DMS153 treated with DMSO at 0.1 percent for 48 hours (cell line): ENCODE measurements at regions not wholly inside any gene's neighbourhood (a gene's known extent, or its start where the extent isn't known, plus 50 kb on each side); places are given as distances from the start of the nearest gene placed in this dataset.

ENCODE experiments used
- DNase-seq: peaks from one replicate; lab custom pipeline; 2025; ENCODE audit not compliant: unreplicated experiment; lab: John Stamatoyannopoulos, UW

DNA sequence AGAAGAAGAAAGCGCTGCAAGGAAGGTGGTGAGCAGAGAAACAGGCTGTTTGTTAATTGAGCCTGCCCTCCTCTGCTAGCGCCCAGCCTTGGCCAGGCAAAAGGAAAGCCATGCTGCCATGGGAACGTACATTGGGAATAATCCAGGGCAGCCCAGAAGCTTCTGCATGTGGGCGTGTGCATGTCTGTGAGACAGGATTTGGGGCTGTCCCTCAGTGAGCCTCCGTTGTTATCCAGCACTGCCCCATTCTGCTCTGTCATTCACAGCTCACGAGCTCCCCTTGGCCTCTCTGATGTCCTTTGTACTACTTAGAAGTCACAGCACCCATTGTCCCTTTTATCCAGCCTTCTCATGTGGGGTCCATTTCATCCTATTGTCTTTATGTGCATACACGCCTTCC is 239.1 kb upstream of the ROPN1 start:
- DNase-seq = no peak

DNA sequence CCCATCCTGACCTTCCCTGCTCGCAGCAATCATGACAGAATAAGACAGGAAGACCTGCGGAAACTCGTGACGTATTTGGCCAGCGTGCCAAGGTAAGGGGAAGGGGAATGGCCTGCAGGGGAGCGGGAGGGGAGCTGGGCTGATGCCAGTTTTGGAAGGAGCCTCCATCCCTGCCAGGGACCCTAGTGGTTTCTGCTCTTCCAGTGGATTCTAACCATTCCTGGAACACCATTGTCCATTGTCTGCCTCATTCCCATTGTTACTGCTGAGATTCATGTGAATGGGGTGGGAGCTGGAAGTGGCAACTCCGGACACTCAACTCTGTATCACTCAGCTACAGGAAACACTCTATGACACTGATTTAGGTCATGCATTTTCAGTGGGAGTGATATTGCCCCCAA is 242.9 kb upstream of the ROPN1 start:
- DNase-seq = no peak

DNA sequence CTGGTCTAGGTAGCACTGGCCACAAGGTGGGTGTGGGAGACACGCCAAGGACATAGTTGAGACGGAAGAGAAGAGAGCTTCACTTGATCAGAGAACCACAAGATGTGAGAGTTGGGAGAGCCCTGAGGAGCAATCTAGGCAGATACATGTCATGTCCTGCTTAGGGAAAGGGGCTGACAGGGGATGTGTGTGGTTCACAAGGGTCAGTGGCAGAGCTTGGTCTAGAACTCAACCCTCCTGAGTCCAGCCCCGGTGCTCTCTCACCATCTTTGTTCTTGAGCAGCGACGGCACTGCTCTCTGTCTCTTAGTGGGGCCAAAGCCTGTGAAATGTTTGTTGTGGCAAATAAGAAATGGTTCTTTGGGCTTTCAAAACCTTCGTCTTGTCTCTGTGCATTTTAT is 243.5 kb upstream of the ROPN1 start:
- no peak for DNase-seq

DNA sequence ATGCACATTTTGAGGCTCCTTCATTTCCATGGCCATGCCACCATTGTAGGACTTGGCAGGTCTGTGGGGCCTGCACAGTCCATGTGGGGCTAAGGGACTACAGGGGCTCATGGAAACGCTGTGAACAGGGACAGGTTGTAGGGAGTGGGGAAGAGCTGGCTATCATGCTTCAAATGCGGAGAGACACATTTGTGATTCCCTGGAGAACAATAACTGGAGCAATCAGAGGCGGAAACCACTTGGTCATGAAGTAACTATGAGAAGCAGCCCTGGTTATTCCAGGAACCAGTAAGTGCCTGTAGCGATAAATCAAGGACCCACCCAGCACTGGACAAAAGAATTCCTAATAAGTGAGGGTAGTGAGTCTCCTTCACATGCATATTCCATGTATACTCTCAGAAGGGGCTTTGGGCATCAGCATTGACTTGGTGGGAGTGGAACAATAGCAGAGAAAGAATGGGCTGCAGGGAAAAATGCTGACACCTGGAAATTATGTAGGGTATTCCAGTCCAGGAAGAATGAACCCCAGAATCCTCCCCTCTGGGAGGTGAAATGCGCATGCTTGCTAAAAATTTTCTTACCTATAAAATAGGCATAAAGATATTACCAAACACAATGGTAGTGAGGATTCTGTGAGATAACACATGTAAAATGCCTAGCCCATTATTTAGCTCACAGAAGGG is 251.4 kb upstream of the ROPN1 start:
- DNase-seq = peak; percentile 24

DNA sequence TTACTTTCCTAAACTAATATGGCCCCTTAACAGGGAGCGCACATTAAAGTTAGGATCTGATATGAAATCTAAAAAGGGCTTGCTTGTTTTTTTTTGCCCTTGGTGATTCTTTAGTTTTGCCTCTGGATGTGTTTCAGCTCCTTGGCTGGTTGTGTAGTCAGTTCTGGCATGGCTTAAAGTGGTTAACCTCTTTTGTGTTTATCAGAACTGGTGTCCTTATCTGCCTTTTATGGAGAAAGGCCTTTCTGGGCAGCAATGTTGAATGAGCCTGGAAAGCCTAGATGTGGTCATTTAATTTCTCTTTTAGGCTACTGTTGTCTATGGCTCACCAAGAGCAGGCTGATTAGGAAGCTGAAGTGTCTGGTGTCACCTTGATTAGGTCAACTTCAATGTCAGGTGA is 254.5 kb upstream of the ROPN1 start:
- no peak for DNase-seq

DNA sequence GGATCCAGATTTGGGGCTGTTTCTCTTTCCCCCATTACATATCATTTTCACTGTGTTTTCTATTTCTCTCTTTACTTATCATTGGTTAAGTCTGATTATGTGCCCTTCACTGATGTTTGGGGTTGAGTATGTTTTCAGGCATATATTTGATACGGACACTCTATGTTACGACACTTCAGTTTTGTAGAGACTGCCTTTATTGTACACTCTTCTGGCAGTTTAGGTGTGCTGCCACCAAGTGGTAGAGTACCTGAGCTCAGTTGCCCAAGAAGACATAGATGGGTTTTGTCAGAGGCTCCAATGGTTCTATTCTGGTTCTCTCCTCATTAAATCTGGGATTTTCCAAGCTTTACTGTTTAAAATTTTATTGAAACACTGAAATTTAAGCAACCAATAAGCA is 255.0 kb upstream of the ROPN1 start:
- DNase-seq = peak; percentile 52

DNA sequence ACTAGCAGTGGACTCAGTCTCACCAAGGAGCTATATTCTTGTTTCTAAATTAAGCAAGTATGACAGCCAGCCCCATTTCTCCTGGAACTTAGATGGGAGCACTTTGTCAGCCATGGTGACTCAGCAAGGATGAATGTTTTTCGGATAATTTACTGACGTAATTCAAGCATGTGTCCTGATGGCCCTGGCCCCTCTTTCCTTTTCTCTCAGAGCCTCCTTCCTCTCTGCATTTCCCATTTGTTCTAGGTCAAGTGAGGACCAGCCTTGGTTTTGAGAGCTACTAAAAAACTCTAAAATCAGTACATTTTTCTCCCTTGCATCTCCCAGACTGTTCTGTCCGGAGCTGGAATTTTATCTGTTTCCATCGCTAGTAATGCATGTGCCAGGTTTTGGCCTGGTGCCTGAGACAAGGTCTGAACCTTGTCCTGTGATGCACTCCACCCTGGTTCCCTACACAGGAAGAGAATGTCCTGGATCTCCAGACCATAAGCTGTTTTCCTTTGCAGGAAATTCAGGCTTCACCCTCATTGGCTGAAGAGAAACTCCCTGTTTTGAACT is 256.6 kb upstream of the ROPN1 start:
- no peak for DNase-seq

DNA sequence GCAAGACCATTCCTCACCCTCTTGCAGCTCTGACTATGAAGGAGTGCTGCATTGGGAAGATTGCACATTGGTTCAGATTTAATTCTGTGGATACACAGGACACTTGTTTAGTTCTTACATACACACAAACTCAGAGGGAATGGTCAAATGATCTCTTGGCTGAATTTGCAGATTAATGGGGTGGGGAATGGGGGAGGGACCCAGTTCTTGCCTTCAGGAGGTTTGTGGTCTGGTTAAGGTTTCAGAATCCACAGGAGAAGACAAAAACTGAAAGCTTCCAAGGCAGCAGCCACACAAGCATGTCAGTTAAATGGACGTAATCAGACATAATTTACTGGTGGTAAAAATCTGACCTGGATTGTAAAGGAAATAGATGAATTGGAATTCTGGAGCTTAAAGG is 257.1 kb upstream of the ROPN1 start:
- no peak for DNase-seq

DNA sequence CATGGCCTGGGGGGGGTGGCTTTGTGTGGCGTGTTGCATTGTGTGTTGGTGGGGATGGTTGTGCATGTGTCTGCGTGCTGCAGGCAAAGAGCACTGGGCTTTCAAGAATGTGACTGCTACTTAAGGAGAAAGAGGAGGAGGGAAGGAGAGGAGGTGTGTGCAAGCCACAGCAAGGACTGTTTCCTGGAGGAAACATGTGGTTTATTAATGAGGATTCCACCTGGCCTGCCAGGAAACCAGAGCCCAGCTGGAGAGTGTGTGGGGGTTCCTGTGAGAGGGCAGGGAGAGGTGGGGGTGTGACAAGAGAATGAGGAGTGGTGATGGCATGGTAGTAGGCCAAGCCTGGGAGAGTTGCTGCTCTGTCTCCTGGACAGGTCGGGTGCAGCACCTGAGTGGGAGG is 258.1 kb upstream of the ROPN1 start:
- no peak for DNase-seq

DNA sequence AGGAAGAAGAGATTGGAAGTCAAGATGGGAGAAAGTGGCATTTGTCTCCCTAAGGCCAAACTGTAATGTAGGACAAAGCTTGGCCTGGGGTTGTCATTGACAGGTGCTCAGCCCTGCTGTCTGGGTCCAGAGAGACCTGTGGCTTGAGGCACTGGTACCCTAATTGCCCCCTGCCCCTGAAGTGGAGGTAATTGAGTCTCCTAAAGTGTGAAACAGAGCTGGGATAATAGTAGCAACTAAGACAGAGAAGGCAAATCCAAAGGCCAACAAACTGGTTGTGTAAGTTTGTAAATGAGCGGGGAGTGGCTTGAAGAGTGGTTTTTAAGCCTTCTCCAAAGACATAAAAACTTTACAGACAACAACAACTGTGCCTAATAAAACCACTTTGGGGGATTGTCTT is 264.2 kb upstream of the ROPN1 start:
- DNase-seq = no peak

DNA sequence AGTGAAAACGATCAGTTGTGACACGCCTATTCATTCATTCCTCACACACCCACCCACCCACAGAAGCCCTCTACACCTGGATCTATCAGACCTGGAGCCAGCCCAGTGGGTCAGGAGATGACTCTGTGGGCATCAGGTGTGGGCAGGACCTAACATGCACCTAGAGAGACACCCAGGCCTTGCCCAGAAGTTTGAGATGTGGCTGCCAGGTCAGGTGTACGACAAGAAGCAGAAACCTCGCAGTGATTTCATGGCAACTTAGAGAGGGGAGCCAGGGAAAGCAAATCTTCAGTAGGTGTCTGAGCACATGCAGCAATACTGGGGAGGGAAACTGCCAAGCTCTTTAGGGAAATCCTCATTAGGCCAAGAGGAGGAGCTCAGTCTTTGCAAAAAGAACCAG is 264.7 kb upstream of the ROPN1 start:
- no peak for DNase-seq

DNA sequence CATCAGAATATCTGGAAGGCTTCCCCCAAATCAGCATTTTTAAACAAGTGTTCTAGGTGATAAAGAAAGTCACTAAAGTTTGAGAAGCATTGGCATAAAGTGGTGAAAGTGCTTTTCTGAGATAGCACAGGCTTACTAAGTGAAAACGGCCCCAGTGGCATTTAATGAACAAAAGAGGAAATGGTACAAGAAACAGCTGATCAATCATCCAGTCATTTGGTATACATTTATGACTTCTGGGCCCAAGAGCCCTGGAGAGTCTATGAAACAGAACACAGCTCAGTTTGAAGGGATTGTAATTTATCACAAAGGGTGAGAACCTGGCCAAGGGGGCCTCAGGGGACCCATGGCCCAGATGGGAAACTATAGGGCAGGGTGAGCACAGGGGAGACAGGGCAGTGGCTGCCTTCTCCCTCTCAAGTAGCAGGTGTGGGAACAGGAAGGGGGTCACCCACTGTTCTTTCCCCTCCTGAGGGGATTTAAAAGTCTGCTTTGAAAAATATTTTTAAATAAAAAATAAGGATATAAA is 265.5 kb upstream of the ROPN1 start:
- DNase-seq = peak; percentile 4

DNA sequence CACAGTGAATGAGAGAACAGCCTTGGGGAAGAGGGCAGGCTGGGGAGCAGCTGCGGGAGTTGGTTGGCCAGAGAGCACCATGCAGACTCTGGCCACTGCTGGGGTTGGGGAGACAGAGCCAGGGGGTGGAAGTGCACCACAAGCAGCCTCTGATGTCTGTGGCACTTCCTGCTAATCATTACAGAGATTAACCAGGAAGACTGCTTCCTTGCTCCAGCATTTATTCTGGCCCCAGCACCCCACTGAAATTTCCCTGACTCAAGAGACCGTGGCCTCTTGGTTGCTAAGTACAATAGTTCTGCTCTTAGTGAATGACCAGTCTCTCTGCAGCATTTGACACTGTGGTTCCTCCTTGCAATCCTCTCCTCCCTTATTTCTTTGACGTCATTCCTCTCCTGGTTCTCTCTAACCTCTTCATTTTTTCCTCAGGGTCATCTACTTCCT is 266.2 kb upstream of the ROPN1 start:
- DNase-seq = no peak

DNA sequence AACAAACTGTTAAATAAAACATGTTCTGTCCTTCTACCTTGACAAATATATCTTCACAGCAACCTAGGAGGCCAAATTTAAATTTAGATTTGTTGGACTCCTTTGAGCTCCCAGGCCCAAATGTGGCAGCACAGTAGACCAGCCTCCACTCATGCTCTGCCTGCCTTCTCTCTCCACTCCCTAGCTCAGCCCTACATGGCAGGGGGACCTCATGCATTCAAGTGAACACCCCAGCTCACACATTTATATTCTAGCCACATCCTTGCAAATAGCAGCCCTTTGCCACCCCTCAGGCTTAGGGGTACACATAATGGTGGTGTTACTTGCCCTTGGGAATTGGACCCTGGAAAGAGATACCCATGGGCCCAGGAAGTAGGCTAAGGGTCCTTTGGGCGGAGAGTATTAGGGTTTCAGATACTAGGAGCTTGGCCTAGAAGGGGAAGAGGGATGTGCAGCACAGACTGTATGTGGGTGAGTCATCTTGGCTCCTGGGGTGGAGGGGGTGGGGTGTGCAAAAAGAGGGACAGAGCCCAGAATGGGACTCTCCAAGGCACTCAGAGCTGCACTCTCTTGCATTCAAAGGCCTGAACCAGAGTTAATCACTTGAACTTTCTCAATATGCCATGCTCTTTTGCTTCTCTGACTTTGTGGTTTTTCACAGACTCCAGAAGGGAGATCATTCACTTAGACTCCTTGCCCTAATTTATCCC is 268.4 kb upstream of the ROPN1 start:
- no peak for DNase-seq

DNA sequence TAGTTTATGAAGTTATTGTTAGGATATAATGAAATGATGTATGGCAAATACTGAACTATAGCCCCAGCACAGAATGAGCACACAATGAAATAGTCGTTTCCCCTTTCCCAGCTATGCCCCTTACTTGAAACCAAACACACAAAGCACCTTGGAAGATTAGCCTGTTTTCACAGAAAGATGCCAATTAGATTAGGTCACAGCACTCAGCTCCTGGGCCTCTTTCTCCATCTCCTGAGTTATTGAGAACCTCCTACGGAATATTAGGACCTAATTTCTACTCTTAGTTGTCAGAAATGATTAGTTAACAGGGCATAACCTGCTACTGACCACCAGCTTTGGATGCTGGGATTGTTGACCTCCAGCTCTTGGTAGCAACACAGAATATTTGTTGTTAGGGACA is 269.4 kb upstream of the ROPN1 start:
- DNase-seq = no peak

DNA sequence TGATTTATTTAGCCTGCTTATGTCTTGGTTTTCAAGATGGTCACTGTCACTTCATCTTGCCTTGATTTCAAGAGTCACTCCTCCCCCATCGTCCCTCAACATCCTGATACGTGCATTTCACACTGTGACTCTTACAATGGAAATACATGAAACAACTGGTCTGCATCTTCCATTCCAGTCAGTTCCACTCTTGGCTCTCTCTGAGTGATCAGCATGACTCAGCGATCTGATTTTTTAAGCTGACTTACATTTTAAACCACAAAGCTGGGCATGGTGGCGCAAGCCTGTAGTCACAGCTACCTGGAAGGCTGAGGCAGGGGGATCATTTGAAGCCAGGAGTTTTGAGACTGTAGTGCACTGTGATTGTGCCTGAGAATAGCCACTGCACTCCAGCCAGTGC is 271.2 kb upstream of the ROPN1 start:
- DNase-seq = no peak

DNA sequence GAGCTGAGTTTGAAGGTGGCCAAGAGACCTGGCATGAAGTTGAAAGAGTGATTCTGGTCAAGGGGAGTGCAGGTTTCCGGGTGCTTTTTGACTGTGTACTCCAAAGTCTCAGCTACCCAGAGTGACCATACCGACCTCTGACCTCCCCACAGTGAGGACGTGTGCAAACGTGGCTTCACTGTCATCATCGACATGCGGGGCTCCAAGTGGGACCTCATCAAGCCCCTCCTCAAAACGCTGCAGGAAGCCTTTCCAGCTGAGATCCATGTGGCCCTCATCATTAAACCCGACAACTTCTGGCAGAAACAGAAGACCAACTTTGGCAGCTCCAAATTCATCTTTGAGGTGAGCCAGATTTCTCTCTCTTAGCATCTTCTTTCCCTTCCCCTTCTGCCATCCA is 272.4 kb upstream of the ROPN1 start:
- DNase-seq = no peak

DNA sequence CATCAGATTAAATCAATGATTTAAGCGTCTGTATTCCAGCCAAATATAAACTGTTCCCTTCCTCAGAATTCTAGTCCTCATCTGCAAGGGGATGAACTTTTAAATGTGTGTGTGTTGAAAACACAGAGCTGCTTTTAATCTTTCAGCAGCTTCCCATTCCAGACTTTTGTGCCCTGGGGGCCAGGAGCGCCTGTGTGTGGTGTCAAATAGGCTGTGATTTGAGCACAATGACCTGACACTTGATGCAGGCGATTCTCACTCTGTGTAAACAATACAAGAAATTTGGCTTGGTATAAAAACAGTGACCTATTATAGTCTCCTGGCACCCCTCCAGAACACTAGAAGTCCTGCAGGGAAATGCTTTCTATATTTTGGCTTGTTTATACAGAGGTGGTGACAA is 274.6 kb upstream of the ROPN1 start:
- peak; percentile 89 for DNase-seq

DNA sequence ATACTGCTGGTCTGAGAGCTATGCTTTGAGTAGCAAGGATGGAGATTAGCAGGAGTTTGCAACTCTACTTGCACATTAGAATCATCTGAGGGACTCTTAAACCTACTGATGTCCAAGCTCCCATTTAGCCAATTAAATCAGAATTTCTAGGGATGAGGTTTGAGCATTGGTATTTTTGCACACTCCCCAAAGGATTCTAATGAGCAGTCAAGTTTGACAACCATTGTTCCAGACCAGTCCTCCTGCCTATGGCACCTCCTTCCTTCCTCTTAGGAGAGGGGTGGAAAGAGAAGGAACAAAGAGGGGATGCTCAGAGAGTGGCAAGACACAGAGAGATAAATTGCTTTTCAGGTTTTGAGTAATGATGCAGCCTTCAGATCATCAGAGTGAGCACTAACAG is 275.5 kb upstream of the ROPN1 start:
- DNase-seq = no peak

DNA sequence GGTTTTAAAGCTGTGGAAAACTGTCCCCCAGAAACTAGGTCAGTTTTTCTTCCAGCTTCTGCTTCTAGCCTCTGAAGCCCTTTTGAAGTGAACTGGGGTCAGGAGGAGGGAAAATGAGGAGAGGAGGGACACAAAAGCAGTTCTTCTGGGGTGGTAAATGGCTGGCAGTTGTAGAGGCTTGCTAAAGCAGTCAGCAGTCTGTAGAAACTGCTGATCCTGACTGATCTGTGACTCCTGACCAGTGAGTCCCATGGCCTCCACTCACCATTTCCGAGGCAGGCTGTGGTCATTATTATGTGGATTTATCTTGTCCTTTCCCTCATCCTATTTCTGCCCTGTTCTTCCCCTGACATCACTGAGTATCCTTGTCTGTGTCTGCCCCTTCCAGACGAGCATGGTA is 276.4 kb upstream of the ROPN1 start:
- DNase-seq = no peak

DNA sequence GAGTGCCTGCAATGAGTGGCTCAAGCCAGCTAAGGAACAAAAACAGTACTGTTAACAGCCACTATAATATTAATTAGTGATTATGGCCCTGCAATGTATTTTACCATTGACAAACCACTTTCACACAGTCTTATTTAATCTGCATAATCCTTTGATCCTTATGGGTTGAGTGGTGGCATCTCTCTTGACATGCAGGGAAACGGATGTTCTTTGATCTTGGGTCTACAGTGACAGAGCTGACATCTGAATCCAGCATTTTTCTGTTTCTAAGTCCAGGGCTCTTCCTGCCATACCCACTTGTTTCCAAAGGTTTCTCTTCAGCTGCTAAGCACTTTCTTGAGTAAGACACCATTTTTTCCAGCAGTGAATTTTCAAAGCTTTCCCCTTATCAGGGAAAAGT is 277.7 kb upstream of the ROPN1 start:
- no peak for DNase-seq

DNA sequence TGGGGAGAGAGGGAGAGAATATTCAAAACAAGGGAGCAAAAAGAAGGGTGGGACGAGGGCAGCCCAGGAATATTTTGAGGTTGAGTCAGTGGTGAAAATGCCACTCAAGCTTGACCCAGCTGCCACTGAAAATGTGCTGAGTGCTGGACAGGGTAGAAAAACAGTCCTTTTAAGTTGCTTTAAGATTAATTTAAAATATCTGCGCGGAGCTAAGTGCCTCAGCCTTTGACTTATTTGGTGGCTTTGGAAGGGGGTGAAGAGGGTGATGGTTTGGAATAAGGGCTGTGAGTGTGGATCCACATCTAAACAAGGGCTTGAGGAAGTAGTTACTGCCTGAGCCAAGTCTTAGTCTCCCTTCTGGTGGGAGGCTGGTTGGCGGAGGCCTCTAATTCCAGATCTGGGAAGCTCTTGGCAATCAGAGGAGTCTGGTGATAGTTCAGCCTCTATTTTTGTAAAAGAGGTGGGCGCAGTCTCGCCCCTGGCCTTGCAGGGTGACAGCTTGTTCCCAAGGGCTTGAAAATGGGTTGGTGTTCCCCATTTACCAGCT is 280.8 kb upstream of the ROPN1 start:
- no peak for DNase-seq
